T1000 (cell line): ENCODE measurements at regions not wholly inside any gene's neighbourhood (a gene's known extent, or its start where the extent isn't known, plus 50 kb on each side); places are given as distances from the start of the nearest gene placed in this dataset.
"Not testable (repeated sequence)": the region's sequence is repeated elsewhere in the genome, so short reads cannot be mapped to it uniquely, and the experiment has no call there.

Experiments used
- DNase-seq: peaks from one replicate; lab custom pipeline; 2025; ENCODE audit warnings: mixed read lengths; lab: John Stamatoyannopoulos, UW

DNA sequence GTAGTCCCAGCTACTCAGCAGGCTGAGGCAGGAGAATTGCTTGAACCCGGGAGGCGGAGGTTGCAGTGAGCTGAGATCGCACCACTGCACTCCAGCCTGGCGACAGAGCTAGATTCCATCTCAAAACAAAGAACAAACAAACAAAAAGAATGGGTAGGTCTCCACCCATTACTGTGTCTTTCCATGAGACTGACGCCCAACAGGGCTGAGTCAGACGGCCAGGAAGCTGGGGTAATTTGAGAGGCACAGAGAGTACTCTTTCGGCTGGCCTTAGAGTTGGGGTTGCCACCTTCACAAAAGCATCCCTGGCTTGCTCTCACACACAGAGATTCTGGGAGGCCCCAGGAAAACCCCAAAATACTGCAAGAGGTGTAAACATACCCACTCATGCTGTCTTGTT lies 72.0 kb upstream of the DHRSX start:
- DNase-seq: no peak

DNA sequence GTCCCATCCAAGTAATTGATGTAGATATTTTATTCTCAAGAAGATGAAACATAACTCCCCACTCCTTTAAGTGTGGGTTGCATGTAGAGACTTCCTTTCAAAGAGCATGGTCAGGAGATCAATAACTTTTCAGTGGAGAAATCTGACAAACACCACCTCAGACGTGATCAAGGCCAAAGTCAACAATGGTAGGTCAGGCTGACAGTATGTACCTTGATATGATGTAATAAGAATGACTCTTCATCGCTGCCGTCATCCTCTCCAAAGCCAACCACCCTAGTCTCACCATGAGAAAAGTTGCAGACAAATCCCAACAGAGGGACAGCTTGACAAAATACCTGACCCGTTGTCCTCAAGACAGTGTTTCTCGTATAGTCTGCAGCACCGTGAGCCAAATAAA lies 67.3 kb upstream of the DHRSX start:
- DNase-seq: no peak

DNA sequence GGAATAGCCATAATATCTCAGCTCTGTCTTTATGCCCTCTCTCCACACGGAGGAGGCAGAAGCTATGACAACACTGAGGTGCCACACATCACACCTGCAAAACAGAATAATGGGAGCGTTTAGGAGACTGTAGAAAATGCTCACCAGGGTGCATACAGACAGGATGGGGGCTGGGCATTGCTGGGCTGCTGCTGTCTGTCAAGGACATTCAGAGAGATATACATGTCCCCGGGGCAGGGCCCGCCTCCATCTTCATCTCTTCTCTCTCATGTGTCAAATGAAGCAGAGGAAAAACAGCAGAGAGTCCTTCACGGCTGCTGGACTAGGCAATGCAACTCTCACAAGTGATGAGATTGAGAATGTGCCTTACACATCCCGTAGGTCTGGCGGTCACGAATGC lies 65.3 kb upstream of the DHRSX start:
- DNase-seq: no peak

DNA sequence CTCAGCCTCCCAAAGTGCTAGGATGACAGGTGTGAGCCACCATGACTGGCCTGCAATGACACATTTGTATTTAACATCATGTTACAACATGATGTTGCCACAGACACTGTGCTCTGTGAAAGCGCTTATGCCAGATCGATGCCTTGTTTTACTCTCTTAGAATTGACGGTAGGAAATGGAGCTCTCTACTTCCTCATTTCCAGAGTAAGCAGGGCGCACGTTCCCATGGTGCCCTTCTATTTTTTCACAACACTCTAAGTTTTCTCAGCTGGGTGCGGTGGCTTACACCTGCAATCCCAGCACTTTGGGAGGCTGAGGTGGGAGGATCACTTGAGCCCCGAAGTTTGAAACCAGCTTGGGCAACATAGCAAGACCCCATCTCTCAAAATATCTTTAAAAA lies 60.7 kb upstream of the DHRSX start:
- DNase-seq: no peak

DNA sequence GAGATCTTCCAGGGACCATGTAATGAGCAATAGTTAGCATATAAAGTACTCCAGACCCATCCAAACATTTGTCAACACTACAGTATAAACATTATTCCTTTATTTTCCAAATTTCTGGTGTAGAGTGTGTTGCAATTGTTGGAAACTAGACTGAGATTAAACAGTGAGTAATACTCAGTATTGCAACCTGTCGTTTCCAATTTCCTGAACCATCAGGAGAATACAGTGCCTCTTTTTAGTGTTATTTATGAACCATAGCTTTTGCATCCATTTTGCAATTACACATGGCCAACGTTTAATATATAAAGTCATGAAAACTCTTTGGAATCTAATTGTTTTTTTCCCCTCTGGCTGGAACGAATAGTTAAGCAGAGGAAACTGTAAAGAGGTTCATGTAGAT lies 58.3 kb upstream of the DHRSX start:
- no peak for DNase-seq

DNA sequence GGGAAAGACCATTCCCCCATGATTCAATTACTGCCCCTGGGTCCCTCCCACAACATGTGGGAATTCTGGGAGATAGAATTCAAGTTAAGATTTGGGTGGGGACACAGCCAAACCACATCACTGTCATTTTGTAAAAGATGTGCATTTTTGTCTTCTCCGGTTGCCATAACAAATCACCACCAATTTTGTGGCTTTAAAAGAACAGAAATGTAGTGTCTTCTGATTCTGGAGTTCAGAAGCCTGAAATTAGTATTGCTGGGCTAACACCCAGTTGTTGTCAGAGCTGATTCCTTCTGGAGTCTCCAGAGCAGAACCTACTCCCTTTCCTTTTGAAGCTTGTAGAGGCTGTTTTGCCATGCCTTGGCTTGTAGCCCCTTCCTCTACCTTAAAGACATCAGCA lies 54.1 kb upstream of the DHRSX start:
- no peak for DNase-seq

DNA sequence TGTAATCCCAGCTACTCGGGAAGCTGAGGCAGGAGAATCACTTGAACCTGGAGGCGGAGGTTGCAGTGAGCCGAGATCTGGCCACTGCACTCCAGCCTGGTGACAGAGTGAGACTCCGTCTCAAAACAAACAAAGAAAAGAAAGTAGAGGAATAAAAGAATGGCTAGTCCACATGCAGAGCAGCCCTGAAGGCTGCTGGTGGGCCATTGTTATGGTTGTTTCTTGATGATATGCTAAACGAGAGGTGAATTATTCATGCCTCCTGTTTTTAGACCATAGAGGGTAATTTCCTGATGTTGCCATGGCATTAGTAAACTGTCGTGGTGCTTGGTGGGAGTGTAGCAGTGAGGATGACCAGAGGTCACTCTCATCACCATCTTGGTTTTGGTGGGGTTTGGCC lies 53.3 kb upstream of the DHRSX start:
- not testable (repeated sequence) for DNase-seq

DNA sequence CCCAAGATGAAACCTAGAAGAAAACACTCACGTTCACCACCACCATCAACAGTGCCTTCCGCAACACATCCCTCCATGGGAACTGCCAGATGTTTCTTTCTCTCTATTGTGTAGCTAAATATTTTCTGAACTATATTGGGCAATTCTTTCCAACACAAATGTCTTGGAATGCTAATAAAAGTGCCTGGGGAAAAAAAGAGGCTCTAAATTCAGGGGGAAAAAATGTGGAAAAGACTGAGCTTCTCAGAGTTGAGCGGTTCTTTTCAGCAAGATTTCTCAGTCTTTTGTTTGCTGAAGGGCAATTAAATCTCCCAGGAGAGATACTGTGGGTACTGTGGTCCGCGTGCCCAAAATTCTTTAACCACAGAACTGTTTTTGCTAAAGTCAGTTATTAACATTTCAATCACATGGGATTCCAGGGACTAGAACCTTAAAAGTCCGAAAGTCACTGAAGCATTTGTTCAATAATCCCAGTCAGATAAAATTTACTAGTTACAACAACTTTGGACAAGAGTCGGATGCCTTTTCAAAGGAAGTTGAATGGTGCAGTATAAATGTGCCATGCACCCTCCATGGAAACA lies 51.9 kb upstream of the DHRSX start:
- peak; percentile 42 for DNase-seq

DNA sequence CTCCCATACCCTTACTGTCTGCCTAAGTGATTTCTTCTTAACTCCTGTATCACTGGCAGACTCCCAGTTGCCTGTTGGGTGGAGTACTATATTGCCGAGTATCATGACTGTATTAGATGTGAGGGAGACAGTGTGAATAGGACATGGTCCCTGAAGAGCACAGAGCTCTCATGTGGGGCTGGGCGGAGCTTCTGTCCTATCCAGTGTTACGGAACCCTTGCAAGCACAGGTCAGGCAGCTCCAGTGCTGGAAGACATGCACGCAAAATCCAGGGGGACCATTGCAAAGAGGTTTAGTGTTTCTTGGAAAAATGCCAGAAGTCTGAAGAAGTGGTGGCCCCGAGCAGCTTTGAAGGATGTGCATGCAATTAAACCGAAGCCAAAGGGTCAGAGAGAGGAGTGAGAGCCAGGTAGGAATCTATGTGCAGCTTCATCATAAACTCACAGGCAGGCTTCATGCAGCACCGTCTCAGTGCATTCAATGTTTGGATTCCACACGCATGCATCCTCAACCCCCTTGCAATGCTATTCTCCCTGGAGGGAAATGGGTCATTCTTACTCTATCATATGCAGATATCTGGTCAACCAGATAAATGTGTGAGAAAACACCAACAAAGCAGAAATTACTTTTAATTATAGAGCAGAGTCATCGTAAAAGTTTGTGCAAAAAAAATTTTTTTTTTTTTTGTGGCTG lies 49.7 kb upstream of the DHRSX start:
- no peak for DNase-seq
